Type B pancreatic cell (in vitro differentiated cells): ENCODE measurements at regions not wholly inside any gene's neighbourhood (a gene's known extent, or its start where the extent isn't known, plus 50 kb on each side); places are given as distances from the start of the nearest gene placed in this dataset.

Source experiments
- DNase-seq: peaks from one replicate; pipeline ENCODE4 v3.0.0; 2021; ENCODE audit warnings: mixed read lengths; ENCODE audit not compliant: unreplicated experiment; ENCODE audit errors: extremely low spot score
- H3K27ac Mint-ChIP-seq: 2 replicates; pipeline ENCODE4 v1.8.0; 2021; ENCODE audit warnings: mild to moderate bottlenecking, mixed read lengths
- H3K27me3 Mint-ChIP-seq: 2 replicates; pipeline ENCODE4 v1.8.0; 2021; ENCODE audit warnings: mixed read lengths
- H3K36me3 Mint-ChIP-seq: 2 replicates; pipeline ENCODE4 v1.8.0; 2021; ENCODE audit warnings: mixed read lengths
- H3K4me1 Mint-ChIP-seq: one replicate; pipeline ENCODE4 v1.8.0; 2021; ENCODE audit warnings: mixed read lengths; ENCODE audit not compliant: unreplicated experiment
- H3K4me3 Mint-ChIP-seq: 2 replicates; pipeline ENCODE4 v1.8.0; 2021; ENCODE audit warnings: mild to moderate bottlenecking, mixed read lengths
- H3K9me3 Mint-ChIP-seq: 2 replicates; pipeline ENCODE4 v1.8.0; 2021; ENCODE audit warnings: mixed read lengths
- CTCF ChIP-seq: fragments of 200-600 bp; sonication (generic); conservative IDR thresholded peaks from 2 replicates; pipeline ENCODE4 v1.5.0; 2021; ENCODE audit warnings: antibody characterized with exemption, mild to moderate bottlenecking

DNA sequence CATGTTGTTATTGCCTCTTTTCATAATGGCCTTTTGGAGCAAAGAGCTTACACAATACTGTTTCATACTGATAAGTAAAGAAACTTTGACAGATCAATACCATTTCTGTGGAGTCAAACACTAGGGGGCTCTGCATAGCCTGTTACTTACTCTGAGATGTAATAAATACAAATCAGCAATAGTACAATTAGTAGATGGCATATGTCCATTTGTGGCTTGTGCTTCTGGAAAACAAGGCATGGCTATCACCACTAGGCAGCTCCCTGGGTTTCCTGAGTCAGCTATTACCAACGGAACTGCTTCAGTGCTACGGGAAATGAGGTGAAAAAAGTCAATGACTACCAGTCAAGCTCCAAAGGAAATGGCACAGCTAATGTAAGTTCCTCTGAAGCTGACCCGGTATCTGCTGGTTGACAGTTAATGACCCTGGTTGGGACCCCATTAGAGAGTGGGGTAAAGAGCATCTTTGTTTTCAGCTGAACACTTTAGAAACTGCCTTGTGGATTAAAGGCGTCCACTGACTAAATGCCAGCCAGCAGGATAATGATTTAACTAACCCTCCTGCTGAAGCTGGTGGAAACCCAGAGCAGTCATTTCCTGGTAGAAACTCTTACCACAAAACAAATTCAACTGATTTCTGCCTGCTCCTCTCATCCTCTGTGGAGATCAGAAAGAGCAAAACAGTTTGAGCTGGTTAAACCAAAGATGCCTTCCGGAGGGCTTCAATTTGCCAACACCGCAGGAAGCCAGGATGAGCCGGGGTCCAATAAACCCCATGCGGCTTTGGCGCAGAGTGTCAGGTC lies 69.0 kb upstream of the FAM169A start:
- Mint-ChIP-seq H3K27me3 (no peaks in the 10 kb centered on the region), H3K4me3 (no peak overlapping the region), H3K4me1 (peaks cover 7% of the 10 kb centered on the region), H3K36me3 (no peaks in the 10 kb centered on the region), H3K27ac (no peak overlapping the region), H3K9me3 (no peaks in the 10 kb centered on the region)
- peak; percentile 55 for TF ChIP-seq CTCF
- no peak for DNase-seq

GRCh38 chr5:74927336-74927735 lies 61.1 kb upstream of the FAM169A start:
- DNase-seq: no peak
- Mint-ChIP-seq H3K27me3 (no peaks in the 10 kb centered on the region), H3K4me1 (no peaks in the 10 kb centered on the region), H3K9me3 (no peaks in the 10 kb centered on the region), H3K27ac (no peak overlapping the region), H3K4me3 (no peak overlapping the region), H3K36me3 (no peaks in the 10 kb centered on the region)
- TF ChIP-seq CTCF: no peak

- no peaks in the 10 kb centered on the region for H3K9me3 Mint-ChIP-seq
- no peak for DNase-seq
- H3K4me3 Mint-ChIP-seq: no peak overlapping the region
- TF ChIP-seq CTCF: peak; percentile 78
- no peak overlapping the region for H3K27ac Mint-ChIP-seq
- H3K36me3 Mint-ChIP-seq: no peaks in the 10 kb centered on the region
- H3K4me1 Mint-ChIP-seq: peaks cover 4% of the 10 kb centered on the region
- no peaks in the 10 kb centered on the region for H3K27me3 Mint-ChIP-seq
Measured at GRCh38 chr5:74919487-74919886, 53.3 kb upstream of the FAM169A start.

GRCh38 chr5:74919041-74919440 lies 52.9 kb upstream of the FAM169A start:
- Mint-ChIP-seq H3K36me3 (no peaks in the 10 kb centered on the region), H3K4me1 (peaks cover 4% of the 10 kb centered on the region), H3K4me3 (no peak overlapping the region), H3K27me3 (no peaks in the 10 kb centered on the region), H3K9me3 (no peaks in the 10 kb centered on the region), H3K27ac (no peak overlapping the region)
- no peak for DNase-seq
- no peak for TF ChIP-seq CTCF

- Mint-ChIP-seq H3K4me3 (no peak overlapping the region), H3K36me3 (no peaks in the 10 kb centered on the region), H3K27ac (no peak overlapping the region), H3K27me3 (no peaks in the 10 kb centered on the region), H3K4me1 (peaks cover 4% of the 10 kb centered on the region), H3K9me3 (no peaks in the 10 kb centered on the region)
- DNase-seq: no peak
- no peak for TF ChIP-seq CTCF
Measured at GRCh38 chr5:74918232-74918669, 52.1 kb upstream of the FAM169A start.
